ENCODE measurements at regions not wholly inside any gene's neighbourhood (a gene's known extent, or its start where the extent isn't known, plus 50 kb on each side); places are given as distances from the start of the nearest gene placed in this dataset.

- Mint-ChIP-seq H3K27ac (no peak overlapping the region), H3K4me1 (ENCODE audit: low read depth) (no peaks in the 10 kb centered on the region), H3K4me3 (no peak overlapping the region), H3K27me3 (ENCODE audit: low read depth) (peaks cover 4% of the 10 kb centered on the region), H3K9me3 (no peaks in the 10 kb centered on the region), H3K36me3 (ENCODE audit: low read depth) (no peaks in the 10 kb centered on the region)
These were observed 181.4 kb downstream of the SIM1 start for GRCh38 chr6:100283285-100283684.

- Mint-ChIP-seq H3K9me3 (no peaks in the 10 kb centered on the region), H3K27me3 (ENCODE audit: low read depth) (peaks cover 4% of the 10 kb centered on the region), H3K4me1 (ENCODE audit: low read depth) (no peaks in the 10 kb centered on the region), H3K36me3 (ENCODE audit: low read depth) (no peaks in the 10 kb centered on the region), H3K4me3 (no peak overlapping the region), H3K27ac (no peak overlapping the region)
These were observed 183.2 kb downstream of the SIM1 start for GRCh38 chr6:100281471-100281901.

GRCh38 chr6:100276311-100277057, 188.2 kb downstream of the SIM1 start:
- no peaks in the 10 kb centered on the region for H3K4me1 Mint-ChIP-seq (ENCODE audit: low read depth)
- H3K9me3 Mint-ChIP-seq, result no peaks in the 10 kb centered on the region

GRCh38 chr6:100274147-100274546, 190.6 kb downstream of the SIM1 start:
- Mint-ChIP-seq H3K27ac (no peak overlapping the region), H3K4me1 (ENCODE audit: low read depth) (no peaks in the 10 kb centered on the region), H3K36me3 (ENCODE audit: low read depth) (no peaks in the 10 kb centered on the region), H3K9me3 (no peaks in the 10 kb centered on the region), H3K27me3 (ENCODE audit: low read depth) (no peaks in the 10 kb centered on the region), H3K4me3 (no peak overlapping the region)

More at GRCh38 chr6:100276311-100277057, 188.2 kb downstream of the SIM1 start:
- no peak overlapping the region for H3K27ac Mint-ChIP-seq
- H3K27me3 Mint-ChIP-seq (ENCODE audit: low read depth), result peaks cover 4% of the 10 kb centered on the region
- H3K36me3 Mint-ChIP-seq (ENCODE audit: low read depth), result no peaks in the 10 kb centered on the region
- no peak overlapping the region for H3K4me3 Mint-ChIP-seq

GRCh38 chr6:100271625-100272024, 193.1 kb downstream of the SIM1 start:
- no peaks in the 10 kb centered on the region for H3K36me3 Mint-ChIP-seq (ENCODE audit: low read depth)
- H3K4me3 Mint-ChIP-seq, result no peak overlapping the region
- H3K27ac Mint-ChIP-seq, result no peak overlapping the region
- no peaks in the 10 kb centered on the region for H3K9me3 Mint-ChIP-seq
- H3K27me3 Mint-ChIP-seq (ENCODE audit: low read depth), result no peaks in the 10 kb centered on the region
- H3K4me1 Mint-ChIP-seq (ENCODE audit: low read depth), result no peaks in the 10 kb centered on the region

GRCh38 chr6:100271202-100271601, 193.5 kb downstream of the SIM1 start:
- Mint-ChIP-seq H3K4me1 (ENCODE audit: low read depth) (no peaks in the 10 kb centered on the region), H3K27me3 (ENCODE audit: low read depth) (no peaks in the 10 kb centered on the region), H3K4me3 (no peak overlapping the region), H3K27ac (no peak overlapping the region), H3K36me3 (ENCODE audit: low read depth) (no peaks in the 10 kb centered on the region), H3K9me3 (no peaks in the 10 kb centered on the region)

GRCh38 chr6:100269189-100269588, 195.5 kb downstream of the SIM1 start:
- no peak overlapping the region for H3K27ac Mint-ChIP-seq

GRCh38 chr6:100268326-100268725, 196.4 kb downstream of the SIM1 start:
- Mint-ChIP-seq H3K27ac (no peak overlapping the region), H3K4me1 (ENCODE audit: low read depth) (no peaks in the 10 kb centered on the region), H3K36me3 (ENCODE audit: low read depth) (no peaks in the 10 kb centered on the region), H3K9me3 (no peaks in the 10 kb centered on the region), H3K27me3 (ENCODE audit: low read depth) (no peaks in the 10 kb centered on the region), H3K4me3 (no peak overlapping the region)

More at GRCh38 chr6:100269189-100269588, 195.5 kb downstream of the SIM1 start:
- no peaks in the 10 kb centered on the region for H3K9me3 Mint-ChIP-seq
- no peaks in the 10 kb centered on the region for H3K36me3 Mint-ChIP-seq (ENCODE audit: low read depth)
- no peaks in the 10 kb centered on the region for H3K27me3 Mint-ChIP-seq (ENCODE audit: low read depth)
- H3K4me1 Mint-ChIP-seq (ENCODE audit: low read depth), result no peaks in the 10 kb centered on the region
- no peak overlapping the region for H3K4me3 Mint-ChIP-seq

GRCh38 chr6:100267721-100268123, 197.0 kb downstream of the SIM1 start:
- H3K4me3 Mint-ChIP-seq, result no peak overlapping the region
- no peaks in the 10 kb centered on the region for H3K27me3 Mint-ChIP-seq (ENCODE audit: low read depth)
- H3K36me3 Mint-ChIP-seq (ENCODE audit: low read depth), result no peaks in the 10 kb centered on the region
- no peak overlapping the region for H3K27ac Mint-ChIP-seq
- H3K4me1 Mint-ChIP-seq (ENCODE audit: low read depth), result no peaks in the 10 kb centered on the region
- no peaks in the 10 kb centered on the region for H3K9me3 Mint-ChIP-seq

- Mint-ChIP-seq H3K27ac (no peak overlapping the region), H3K27me3 (ENCODE audit: low read depth) (no peaks in the 10 kb centered on the region), H3K4me3 (no peak overlapping the region), H3K4me1 (ENCODE audit: low read depth) (no peaks in the 10 kb centered on the region), H3K36me3 (ENCODE audit: low read depth) (no peaks in the 10 kb centered on the region), H3K9me3 (no peaks in the 10 kb centered on the region)
These were observed 198.0 kb downstream of the SIM1 start for GRCh38 chr6:100266494-100267401.

- H3K4me3 Mint-ChIP-seq, result no peak overlapping the region
- H3K27me3 Mint-ChIP-seq (ENCODE audit: low read depth), result peaks cover 3% of the 10 kb centered on the region
- no peaks in the 10 kb centered on the region for H3K36me3 Mint-ChIP-seq (ENCODE audit: low read depth)
- H3K9me3 Mint-ChIP-seq, result no peaks in the 10 kb centered on the region
- H3K27ac Mint-ChIP-seq, result no peak overlapping the region
- peaks cover 5% of the 10 kb centered on the region for H3K4me1 Mint-ChIP-seq (ENCODE audit: low read depth)
These were observed 202.6 kb downstream of the SIM1 start for GRCh38 chr6:100262086-100262485.

GRCh38 chr6:100261486-100261885, 203.2 kb downstream of the SIM1 start:
- no peaks in the 10 kb centered on the region for H3K36me3 Mint-ChIP-seq (ENCODE audit: low read depth)
- H3K4me1 Mint-ChIP-seq (ENCODE audit: low read depth), result peaks cover 5% of the 10 kb centered on the region
- no peak overlapping the region for H3K27ac Mint-ChIP-seq
- peaks cover 3% of the 10 kb centered on the region for H3K27me3 Mint-ChIP-seq (ENCODE audit: low read depth)
- H3K9me3 Mint-ChIP-seq, result no peaks in the 10 kb centered on the region
- H3K4me3 Mint-ChIP-seq, result no peak overlapping the region

GRCh38 chr6:100260584-100260983, 204.1 kb downstream of the SIM1 start:
- no peaks in the 10 kb centered on the region for H3K9me3 Mint-ChIP-seq
- peaks cover 5% of the 10 kb centered on the region for H3K4me1 Mint-ChIP-seq (ENCODE audit: low read depth)

GRCh38 chr6:100259865-100260264, 204.9 kb downstream of the SIM1 start:
- no peaks in the 10 kb centered on the region for H3K36me3 Mint-ChIP-seq (ENCODE audit: low read depth)
- H3K27ac Mint-ChIP-seq, result no peak overlapping the region
- H3K4me3 Mint-ChIP-seq, result no peak overlapping the region
- peaks cover 5% of the 10 kb centered on the region for H3K4me1 Mint-ChIP-seq (ENCODE audit: low read depth)
- H3K9me3 Mint-ChIP-seq, result no peaks in the 10 kb centered on the region
- H3K27me3 Mint-ChIP-seq (ENCODE audit: low read depth), result peaks cover 3% of the 10 kb centered on the region

More at GRCh38 chr6:100260584-100260983, 204.1 kb downstream of the SIM1 start:
- Mint-ChIP-seq H3K4me3 (no peak overlapping the region), H3K27me3 (ENCODE audit: low read depth) (peaks cover 3% of the 10 kb centered on the region), H3K36me3 (ENCODE audit: low read depth) (no peaks in the 10 kb centered on the region), H3K27ac (no peak overlapping the region)

- no peak overlapping the region for H3K4me3 Mint-ChIP-seq
- peaks cover 3% of the 10 kb centered on the region for H3K27me3 Mint-ChIP-seq (ENCODE audit: low read depth)
- peaks cover 5% of the 10 kb centered on the region for H3K4me1 Mint-ChIP-seq (ENCODE audit: low read depth)
- no peak overlapping the region for H3K27ac Mint-ChIP-seq
- no peaks in the 10 kb centered on the region for H3K36me3 Mint-ChIP-seq (ENCODE audit: low read depth)
- no peaks in the 10 kb centered on the region for H3K9me3 Mint-ChIP-seq
These were observed 206.0 kb downstream of the SIM1 start for GRCh38 chr6:100258752-100259151.

Data from T-helper 1 cell treated with Interleukin-12 subunit alpha and Interleukin-12 subunit beta and Interleukin-4 antibody, amounts not matched to agents 30 μg/mL and 1 μg/mL, for 36 hours (primary cell).